ENCODE measurements at regions not wholly inside any gene's neighbourhood (a gene's known extent, or its start where the extent isn't known, plus 50 kb on each side); places are given as distances from the start of the nearest gene placed in this dataset.

GRCh38 chr1:30638086-30638485 is 85.3 kb downstream of the MATN1 start:
- no peak for DNase-seq (ENCODE audit: low read depth in 2 of 2)

GRCh38 chr1:30637183-30637980 is 86.0 kb downstream of the MATN1 start:
- no peak for DNase-seq (ENCODE audit: low read depth in 2 of 2)

- no peak for DNase-seq (ENCODE audit: low read depth in 2 of 2)
Observed at GRCh38 chr1:30636621-30637020, 86.8 kb downstream of the MATN1 start.

- DNase-seq (ENCODE audit: low read depth in 2 of 2) = no peak
Observed at GRCh38 chr1:30635391-30635975, 87.9 kb downstream of the MATN1 start.

- DNase-seq (ENCODE audit: low read depth in 2 of 2) = no peak
Observed at GRCh38 chr1:30634507-30634906, 88.9 kb downstream of the MATN1 start.

- no peak for DNase-seq (ENCODE audit: low read depth in 2 of 2)
Observed at GRCh38 chr1:30633294-30633693, 90.1 kb downstream of the MATN1 start.

GRCh38 chr1:30632481-30632880 is 90.9 kb downstream of the MATN1 start:
- no peak for DNase-seq (ENCODE audit: low read depth in 2 of 2)

GRCh38 chr1:30631700-30632099 is 91.7 kb downstream of the MATN1 start:
- DNase-seq (ENCODE audit: low read depth in 2 of 2) = no peak

- DNase-seq (ENCODE audit: low read depth in 2 of 2) = no peak
Observed at GRCh38 chr1:30629501-30629900, 93.9 kb downstream of the MATN1 start.

- no peak for DNase-seq (ENCODE audit: low read depth in 2 of 2)
Observed at GRCh38 chr1:30627994-30628393, 95.4 kb downstream of the MATN1 start.

- no peak for DNase-seq (ENCODE audit: low read depth in 2 of 2)
Observed at GRCh38 chr1:30627206-30627605, 96.2 kb downstream of the MATN1 start.

- no peak for DNase-seq (ENCODE audit: low read depth in 2 of 2)
Observed at GRCh38 chr1:30623431-30623830, 100.0 kb downstream of the MATN1 start.

- no peak for DNase-seq (ENCODE audit: low read depth in 2 of 2)
Observed at GRCh38 chr1:30619619-30620018, 103.8 kb downstream of the MATN1 start.

GRCh38 chr1:30618335-30618747 is 105.0 kb downstream of the MATN1 start:
- no peak for DNase-seq (ENCODE audit: low read depth in 2 of 2)

- DNase-seq (ENCODE audit: low read depth in 2 of 2) = no peak
Observed at GRCh38 chr1:30616759-30617158, 106.6 kb downstream of the MATN1 start.

- no peak for DNase-seq (ENCODE audit: low read depth in 2 of 2)
Observed at GRCh38 chr1:30615816-30616590, 107.4 kb downstream of the MATN1 start.

- no peak for DNase-seq (ENCODE audit: low read depth in 2 of 2)
Observed at GRCh38 chr1:30615076-30615795, 108.1 kb downstream of the MATN1 start.

- DNase-seq (ENCODE audit: low read depth in 2 of 2) = no peak
Observed at GRCh38 chr1:30613188-30613587, 110.2 kb downstream of the MATN1 start.

GRCh38 chr1:30612536-30613065 is 110.8 kb downstream of the MATN1 start:
- no peak for DNase-seq (ENCODE audit: low read depth in 2 of 2)

GRCh38 chr1:30611741-30612309 is 111.6 kb downstream of the MATN1 start:
- no peak for DNase-seq (ENCODE audit: low read depth in 2 of 2)

GRCh38 chr1:30610917-30611316 is 112.5 kb downstream of the MATN1 start:
- DNase-seq (ENCODE audit: low read depth in 2 of 2) = no peak

GRCh38 chr1:30609999-30610345 is 113.4 kb downstream of the MATN1 start:
- no peak for DNase-seq (ENCODE audit: low read depth in 2 of 2)
